ENCODE measurements at regions not wholly inside any gene's neighbourhood (a gene's known extent, or its start where the extent isn't known, plus 50 kb on each side); places are given as distances from the start of the nearest gene placed in this dataset.

- no peaks in the 10 kb centered on the region for H3K4me1 ChIP-seq (ENCODE audit: control insufficient read depth, insufficient read depth, low read length)
Measured at GRCh38 chr14:84029246-84029645, 1500.7 kb upstream of the FLRT2 start.

GRCh38 chr14:84029720-84030119 is 1500.2 kb upstream of the FLRT2 start:
- Histone ChIP-seq H3K4me1 (ENCODE audit: control insufficient read depth, insufficient read depth, low read length) (no peaks in the 10 kb centered on the region), H3K36me3 (ENCODE audit: control insufficient read depth in 2 of 2, insufficient read depth in 2 of 2, low read length in 2 of 2) (no peaks in the 10 kb centered on the region), H3K27me3 (ENCODE audit: control insufficient read depth in 1 of 2, insufficient read depth in 2 of 2, low read length in 2 of 2) (no peaks in the 10 kb centered on the region)

More at GRCh38 chr14:84029246-84029645, 1500.7 kb upstream of the FLRT2 start:
- Histone ChIP-seq H3K4me3 (ENCODE audit: low read length in 2 of 2) (no peak overlapping the region), H3K36me3 (ENCODE audit: control insufficient read depth in 2 of 2, insufficient read depth in 2 of 2, low read length in 2 of 2) (no peaks in the 10 kb centered on the region), H3K9me3 (ENCODE audit: control insufficient read depth in 2 of 2, low read length in 2 of 2) (no peaks in the 10 kb centered on the region), H3K27ac (ENCODE audit: low read length) (no peak overlapping the region), H3K9ac (ENCODE audit: low read length in 2 of 2) (no peak overlapping the region), H3K27me3 (ENCODE audit: control insufficient read depth in 1 of 2, insufficient read depth in 2 of 2, low read length in 2 of 2) (no peaks in the 10 kb centered on the region)

GRCh38 chr14:84036840-84037239 is 1493.1 kb upstream of the FLRT2 start:
- Histone ChIP-seq H3K9me3 (ENCODE audit: control insufficient read depth in 2 of 2, low read length in 2 of 2) (no peaks in the 10 kb centered on the region), H3K4me1 (ENCODE audit: control insufficient read depth, insufficient read depth, low read length) (no peaks in the 10 kb centered on the region), H3K9ac (ENCODE audit: low read length in 2 of 2) (no peak overlapping the region), H3K4me3 (ENCODE audit: low read length in 2 of 2) (no peak overlapping the region), H3K27me3 (ENCODE audit: control insufficient read depth in 1 of 2, insufficient read depth in 2 of 2, low read length in 2 of 2) (no peaks in the 10 kb centered on the region), H3K27ac (ENCODE audit: low read length) (no peak overlapping the region), H3K36me3 (ENCODE audit: control insufficient read depth in 2 of 2, insufficient read depth in 2 of 2, low read length in 2 of 2) (no peaks in the 10 kb centered on the region)

More at GRCh38 chr14:84029720-84030119, 1500.2 kb upstream of the FLRT2 start:
- no peak overlapping the region for H3K27ac ChIP-seq (ENCODE audit: low read length)
- no peak overlapping the region for H3K9ac ChIP-seq (ENCODE audit: low read length in 2 of 2)
- no peaks in the 10 kb centered on the region for H3K9me3 ChIP-seq (ENCODE audit: control insufficient read depth in 2 of 2, low read length in 2 of 2)
- H3K4me3 ChIP-seq (ENCODE audit: low read length in 2 of 2): no peak overlapping the region

- no peaks in the 10 kb centered on the region for H3K27me3 ChIP-seq (ENCODE audit: control insufficient read depth in 1 of 2, insufficient read depth in 2 of 2, low read length in 2 of 2)
- H3K9me3 ChIP-seq (ENCODE audit: control insufficient read depth in 2 of 2, low read length in 2 of 2): no peaks in the 10 kb centered on the region
- H3K4me3 ChIP-seq (ENCODE audit: low read length in 2 of 2): no peak overlapping the region
- no peak overlapping the region for H3K27ac ChIP-seq (ENCODE audit: low read length)
- H3K36me3 ChIP-seq (ENCODE audit: control insufficient read depth in 2 of 2, insufficient read depth in 2 of 2, low read length in 2 of 2): no peaks in the 10 kb centered on the region
- no peaks in the 10 kb centered on the region for H3K4me1 ChIP-seq (ENCODE audit: control insufficient read depth, insufficient read depth, low read length)
- no peak overlapping the region for H3K9ac ChIP-seq (ENCODE audit: low read length in 2 of 2)
Measured at GRCh38 chr14:84037593-84037992, 1492.4 kb upstream of the FLRT2 start.

GRCh38 chr14:84040101-84040500 is 1489.8 kb upstream of the FLRT2 start:
- H3K9ac ChIP-seq (ENCODE audit: low read length in 2 of 2): no peak overlapping the region
- no peak overlapping the region for H3K4me3 ChIP-seq (ENCODE audit: low read length in 2 of 2)
- H3K27ac ChIP-seq (ENCODE audit: low read length): no peak overlapping the region
- no peaks in the 10 kb centered on the region for H3K9me3 ChIP-seq (ENCODE audit: control insufficient read depth in 2 of 2, low read length in 2 of 2)
- no peaks in the 10 kb centered on the region for H3K4me1 ChIP-seq (ENCODE audit: control insufficient read depth, insufficient read depth, low read length)
- no peaks in the 10 kb centered on the region for H3K27me3 ChIP-seq (ENCODE audit: control insufficient read depth in 1 of 2, insufficient read depth in 2 of 2, low read length in 2 of 2)
- H3K36me3 ChIP-seq (ENCODE audit: control insufficient read depth in 2 of 2, insufficient read depth in 2 of 2, low read length in 2 of 2): no peaks in the 10 kb centered on the region

- H3K4me3 ChIP-seq (ENCODE audit: low read length in 2 of 2): no peak overlapping the region
- no peak overlapping the region for H3K9ac ChIP-seq (ENCODE audit: low read length in 2 of 2)
- H3K36me3 ChIP-seq (ENCODE audit: control insufficient read depth in 2 of 2, insufficient read depth in 2 of 2, low read length in 2 of 2): no peaks in the 10 kb centered on the region
- no peaks in the 10 kb centered on the region for H3K4me1 ChIP-seq (ENCODE audit: control insufficient read depth, insufficient read depth, low read length)
- H3K27ac ChIP-seq (ENCODE audit: low read length): no peak overlapping the region
- H3K9me3 ChIP-seq (ENCODE audit: control insufficient read depth in 2 of 2, low read length in 2 of 2): no peaks in the 10 kb centered on the region
- H3K27me3 ChIP-seq (ENCODE audit: control insufficient read depth in 1 of 2, insufficient read depth in 2 of 2, low read length in 2 of 2): no peaks in the 10 kb centered on the region
Measured at GRCh38 chr14:84041421-84041820, 1488.5 kb upstream of the FLRT2 start.

- no peaks in the 10 kb centered on the region for H3K4me1 ChIP-seq (ENCODE audit: control insufficient read depth, insufficient read depth, low read length)
- H3K27ac ChIP-seq (ENCODE audit: low read length): no peak overlapping the region
- H3K36me3 ChIP-seq (ENCODE audit: control insufficient read depth in 2 of 2, insufficient read depth in 2 of 2, low read length in 2 of 2): no peaks in the 10 kb centered on the region
- no peaks in the 10 kb centered on the region for H3K27me3 ChIP-seq (ENCODE audit: control insufficient read depth in 1 of 2, insufficient read depth in 2 of 2, low read length in 2 of 2)
- H3K4me3 ChIP-seq (ENCODE audit: low read length in 2 of 2): no peak overlapping the region
- H3K9me3 ChIP-seq (ENCODE audit: control insufficient read depth in 2 of 2, low read length in 2 of 2): no peaks in the 10 kb centered on the region
- no peak overlapping the region for H3K9ac ChIP-seq (ENCODE audit: low read length in 2 of 2)
Measured at GRCh38 chr14:84042992-84043391, 1487.0 kb upstream of the FLRT2 start.

- H3K36me3 ChIP-seq (ENCODE audit: control insufficient read depth in 2 of 2, insufficient read depth in 2 of 2, low read length in 2 of 2): no peaks in the 10 kb centered on the region
- no peaks in the 10 kb centered on the region for H3K27me3 ChIP-seq (ENCODE audit: control insufficient read depth in 1 of 2, insufficient read depth in 2 of 2, low read length in 2 of 2)
- H3K9ac ChIP-seq (ENCODE audit: low read length in 2 of 2): no peak overlapping the region
- no peak overlapping the region for H3K4me3 ChIP-seq (ENCODE audit: low read length in 2 of 2)
- no peak overlapping the region for H3K27ac ChIP-seq (ENCODE audit: low read length)
- H3K4me1 ChIP-seq (ENCODE audit: control insufficient read depth, insufficient read depth, low read length): no peaks in the 10 kb centered on the region
- no peaks in the 10 kb centered on the region for H3K9me3 ChIP-seq (ENCODE audit: control insufficient read depth in 2 of 2, low read length in 2 of 2)
Measured at GRCh38 chr14:84064316-84065125, 1465.4 kb upstream of the FLRT2 start.

GRCh38 chr14:84065811-84066210 is 1464.1 kb upstream of the FLRT2 start:
- Histone ChIP-seq H3K4me1 (ENCODE audit: control insufficient read depth, insufficient read depth, low read length) (no peaks in the 10 kb centered on the region), H3K9ac (ENCODE audit: low read length in 2 of 2) (no peak overlapping the region), H3K4me3 (ENCODE audit: low read length in 2 of 2) (no peak overlapping the region), H3K27ac (ENCODE audit: low read length) (no peak overlapping the region), H3K27me3 (ENCODE audit: control insufficient read depth in 1 of 2, insufficient read depth in 2 of 2, low read length in 2 of 2) (no peaks in the 10 kb centered on the region), H3K9me3 (ENCODE audit: control insufficient read depth in 2 of 2, low read length in 2 of 2) (no peaks in the 10 kb centered on the region), H3K36me3 (ENCODE audit: control insufficient read depth in 2 of 2, insufficient read depth in 2 of 2, low read length in 2 of 2) (no peaks in the 10 kb centered on the region)

GRCh38 chr14:84068288-84068687 is 1461.7 kb upstream of the FLRT2 start:
- Histone ChIP-seq H3K9ac (ENCODE audit: low read length in 2 of 2) (no peak overlapping the region), H3K27ac (ENCODE audit: low read length) (no peak overlapping the region), H3K4me1 (ENCODE audit: control insufficient read depth, insufficient read depth, low read length) (no peaks in the 10 kb centered on the region), H3K27me3 (ENCODE audit: control insufficient read depth in 1 of 2, insufficient read depth in 2 of 2, low read length in 2 of 2) (no peaks in the 10 kb centered on the region), H3K9me3 (ENCODE audit: control insufficient read depth in 2 of 2, low read length in 2 of 2) (no peaks in the 10 kb centered on the region), H3K4me3 (ENCODE audit: low read length in 2 of 2) (no peak overlapping the region), H3K36me3 (ENCODE audit: control insufficient read depth in 2 of 2, insufficient read depth in 2 of 2, low read length in 2 of 2) (no peaks in the 10 kb centered on the region)

- H3K36me3 ChIP-seq (ENCODE audit: control insufficient read depth in 2 of 2, insufficient read depth in 2 of 2, low read length in 2 of 2): no peaks in the 10 kb centered on the region
- H3K4me1 ChIP-seq (ENCODE audit: control insufficient read depth, insufficient read depth, low read length): no peaks in the 10 kb centered on the region
- no peaks in the 10 kb centered on the region for H3K27me3 ChIP-seq (ENCODE audit: control insufficient read depth in 1 of 2, insufficient read depth in 2 of 2, low read length in 2 of 2)
- no peak overlapping the region for H3K27ac ChIP-seq (ENCODE audit: low read length)
- H3K9ac ChIP-seq (ENCODE audit: low read length in 2 of 2): no peak overlapping the region
- H3K4me3 ChIP-seq (ENCODE audit: low read length in 2 of 2): no peak overlapping the region
- no peaks in the 10 kb centered on the region for H3K9me3 ChIP-seq (ENCODE audit: control insufficient read depth in 2 of 2, low read length in 2 of 2)
Measured at GRCh38 chr14:84071061-84071460, 1458.9 kb upstream of the FLRT2 start.
